ENCODE measurements at regions not wholly inside any gene's neighbourhood (a gene's known extent, or its start where the extent isn't known, plus 50 kb on each side); places are given as distances from the start of the nearest gene placed in this dataset.

GRCh38 chr4:100823066-100823992, 305.5 kb upstream of the EMCN start:
- no peak for TF ChIP-seq CTCF (conservative IDR thresholded peaks at IDR 0.05)
- 80 to 89% methylated on average over 4 of the region's 4 CpGs for WGBS, 2 experiments (ENCODE audit: insufficient coverage in 1 of 2, insufficient read length in 1 of 2)

DNA sequence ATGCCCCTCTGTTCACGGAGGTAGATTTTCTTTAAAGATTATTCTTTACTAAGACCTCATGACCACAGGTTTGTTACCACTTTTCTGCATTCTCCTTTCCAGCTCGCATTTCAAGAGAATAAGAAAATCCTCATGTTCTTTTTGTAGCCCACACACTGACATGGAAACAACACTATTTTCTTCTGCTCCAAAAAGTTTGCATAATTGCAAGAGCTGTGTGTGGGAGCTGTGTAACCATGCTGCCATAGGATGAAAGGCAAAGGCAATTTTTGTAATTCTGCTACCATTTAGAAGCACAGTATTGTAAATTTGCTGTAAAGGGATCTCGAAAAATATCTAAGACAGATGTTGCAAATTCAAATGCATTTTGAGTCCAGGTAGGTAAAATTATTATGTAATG, 302.4 kb upstream of the EMCN start:
- TF ChIP-seq CTCF (conservative IDR thresholded peaks at IDR 0.05) = no peak
- Histone ChIP-seq H3K27me3 (ENCODE audit: control insufficient read depth, insufficient read depth, low read length, poor library complexity, severe bottlenecking) (no peaks in the 10 kb centered on the region), H3K4me3 (ENCODE audit: low read length) (no peak overlapping the region), H3K36me3 (ENCODE audit: control insufficient read depth, insufficient read depth, low read length) (no peaks in the 10 kb centered on the region), H3K9ac (ENCODE audit: extremely low read depth, low read length, poor library complexity, severe bottlenecking) (no peak overlapping the region), H3K27ac (ENCODE audit: low read depth, low read length) (no peak overlapping the region), H3K4me1 (ENCODE audit: control insufficient read depth, insufficient read depth, low read length) (no peaks in the 10 kb centered on the region), H3K9me3 (ENCODE audit: control insufficient read depth, low read length) (no peaks in the 10 kb centered on the region)
- WGBS, 2 experiments (ENCODE audit: insufficient coverage in 1 of 2, insufficient read length in 1 of 2) = 88 to 89% methylated on average over 3 of the region's 3 CpGs
- Mint-ChIP-seq H3K9me3 (no peaks in the 10 kb centered on the region), H3K27me3 (ENCODE audit: insufficient read depth) (peaks cover 2% of the 10 kb centered on the region), H3K36me3 (ENCODE audit: low read depth) (no peaks in the 10 kb centered on the region), H3K4me1 (peaks cover 5% of the 10 kb centered on the region), H3K27ac (no peak overlapping the region), H3K4me3 (no peak overlapping the region)
- no peak for DNase-seq

More at GRCh38 chr4:100823066-100823992, 305.5 kb upstream of the EMCN start:
- Histone ChIP-seq H3K9me3 (ENCODE audit: control insufficient read depth, low read length) (no peaks in the 10 kb centered on the region), H3K36me3 (ENCODE audit: control insufficient read depth, insufficient read depth, low read length) (no peaks in the 10 kb centered on the region), H3K4me3 (ENCODE audit: low read length) (no peak overlapping the region), H3K9ac (ENCODE audit: extremely low read depth, low read length, poor library complexity, severe bottlenecking) (no peak overlapping the region), H3K27me3 (ENCODE audit: control insufficient read depth, insufficient read depth, low read length, poor library complexity, severe bottlenecking) (no peaks in the 10 kb centered on the region), H3K4me1 (ENCODE audit: control insufficient read depth, insufficient read depth, low read length) (no peaks in the 10 kb centered on the region), H3K27ac (ENCODE audit: low read depth, low read length) (no peak overlapping the region)
- Mint-ChIP-seq H3K4me1 (peaks cover 23% of the 10 kb centered on the region), H3K4me3 (no peak overlapping the region), H3K9me3 (peaks cover under 1% of the 10 kb centered on the region), H3K27ac (no peak overlapping the region), H3K27me3 (ENCODE audit: insufficient read depth) (peaks cover 8% of the 10 kb centered on the region), H3K36me3 (ENCODE audit: low read depth) (no peaks in the 10 kb centered on the region)
- DNase-seq = no peak

GRCh38 chr4:100819505-100819904, 301.7 kb upstream of the EMCN start:
- Mint-ChIP-seq H3K4me1 (peaks cover 4% of the 10 kb centered on the region), H3K27me3 (ENCODE audit: insufficient read depth) (peaks cover 2% of the 10 kb centered on the region), H3K27ac (no peak overlapping the region), H3K4me3 (no peak overlapping the region), H3K36me3 (ENCODE audit: low read depth) (no peaks in the 10 kb centered on the region), H3K9me3 (no peaks in the 10 kb centered on the region)
- DNase-seq = no peak
- Histone ChIP-seq H3K4me1 (ENCODE audit: control insufficient read depth, insufficient read depth, low read length) (no peaks in the 10 kb centered on the region), H3K9ac (ENCODE audit: extremely low read depth, low read length, poor library complexity, severe bottlenecking) (no peak overlapping the region), H3K27me3 (ENCODE audit: control insufficient read depth, insufficient read depth, low read length, poor library complexity, severe bottlenecking) (no peaks in the 10 kb centered on the region), H3K4me3 (ENCODE audit: low read length) (no peak overlapping the region), H3K9me3 (ENCODE audit: control insufficient read depth, low read length) (no peaks in the 10 kb centered on the region), H3K36me3 (ENCODE audit: control insufficient read depth, insufficient read depth, low read length) (no peaks in the 10 kb centered on the region), H3K27ac (ENCODE audit: low read depth, low read length) (no peak overlapping the region)
- no peak for TF ChIP-seq CTCF (conservative IDR thresholded peaks at IDR 0.05)
- 80 to 92% methylated on average over 2 to 5 of the region's 5 CpGs for WGBS, 2 experiments (ENCODE audit: insufficient coverage in 1 of 2, insufficient read length in 1 of 2)

Measured in endodermal cell (in vitro differentiated cells).